Nephron progenitor cell (in vitro differentiated cells): ENCODE measurements at regions not wholly inside any gene's neighbourhood (a gene's known extent, or its start where the extent isn't known, plus 50 kb on each side); places are given as distances from the start of the nearest gene placed in this dataset.
A peak's percentile ranks its signal among the peaks of the same experiment; 100 is the strongest.

Source experiments
- DNase-seq: peaks from one replicate; pipeline ENCODE4 v3.0.0; 2021
- H3K27ac Mint-ChIP-seq: 2 replicates; pipeline ENCODE4 v1.8.0; 2021; ENCODE audit warnings: mild to moderate bottlenecking, moderate library complexity, mixed read lengths
- H3K27me3 Mint-ChIP-seq: 2 replicates; pipeline ENCODE4 v1.8.0; 2021; ENCODE audit warnings: mild to moderate bottlenecking, low read depth, mixed read lengths; ENCODE audit not compliant: poor library complexity
- H3K36me3 Mint-ChIP-seq: 2 replicates; pipeline ENCODE4 v1.8.0; 2021; ENCODE audit warnings: low read depth, mixed read lengths
- H3K4me1 Mint-ChIP-seq: 2 replicates; pipeline ENCODE4 v1.8.0; 2021; ENCODE audit warnings: mixed read lengths
- H3K4me3 Mint-ChIP-seq: 2 replicates; pipeline ENCODE4 v1.8.0; 2021; ENCODE audit warnings: mild to moderate bottlenecking, moderate library complexity, mixed read lengths
- H3K9me3 Mint-ChIP-seq: 2 replicates; pipeline ENCODE4 v1.8.0; 2021; ENCODE audit warnings: mild to moderate bottlenecking, moderate library complexity, mixed read lengths
- TF ChIP-seq, protein P1 (sequence below): fragments of 200-600 bp; sonication (generic); IDR thresholded peaks from 2 replicates; pipeline ENCODE4 v1.5.0; 2021; ENCODE audit warnings: antibody characterized with exemption

GRCh38 chr6:170008294-170008785, 256.9 kb downstream of the ERMARD start:
- Mint-ChIP-seq H3K27me3 (peaks cover 39% of the 10 kb centered on the region), H3K27ac (no peak overlapping the region), H3K9me3 (peaks cover 25% of the 10 kb centered on the region), H3K36me3 (peaks cover 14% of the 10 kb centered on the region), H3K4me1 (peaks cover 41% of the 10 kb centered on the region), H3K4me3 (no peak overlapping the region)
- no peak for DNase-seq
- TF ChIP-seq, protein P1, sequence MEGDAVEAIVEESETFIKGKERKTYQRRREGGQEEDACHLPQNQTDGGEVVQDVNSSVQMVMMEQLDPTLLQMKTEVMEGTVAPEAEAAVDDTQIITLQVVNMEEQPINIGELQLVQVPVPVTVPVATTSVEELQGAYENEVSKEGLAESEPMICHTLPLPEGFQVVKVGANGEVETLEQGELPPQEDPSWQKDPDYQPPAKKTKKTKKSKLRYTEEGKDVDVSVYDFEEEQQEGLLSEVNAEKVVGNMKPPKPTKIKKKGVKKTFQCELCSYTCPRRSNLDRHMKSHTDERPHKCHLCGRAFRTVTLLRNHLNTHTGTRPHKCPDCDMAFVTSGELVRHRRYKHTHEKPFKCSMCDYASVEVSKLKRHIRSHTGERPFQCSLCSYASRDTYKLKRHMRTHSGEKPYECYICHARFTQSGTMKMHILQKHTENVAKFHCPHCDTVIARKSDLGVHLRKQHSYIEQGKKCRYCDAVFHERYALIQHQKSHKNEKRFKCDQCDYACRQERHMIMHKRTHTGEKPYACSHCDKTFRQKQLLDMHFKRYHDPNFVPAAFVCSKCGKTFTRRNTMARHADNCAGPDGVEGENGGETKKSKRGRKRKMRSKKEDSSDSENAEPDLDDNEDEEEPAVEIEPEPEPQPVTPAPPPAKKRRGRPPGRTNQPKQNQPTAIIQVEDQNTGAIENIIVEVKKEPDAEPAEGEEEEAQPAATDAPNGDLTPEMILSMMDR = no peak

- DNase-seq = no peak
- peak overlapping the region; percentile 44 for H3K4me3 Mint-ChIP-seq
- TF ChIP-seq, protein P1 = no peak
- no peak overlapping the region for H3K27ac Mint-ChIP-seq
- peaks cover 17% of the 10 kb centered on the region for H3K36me3 Mint-ChIP-seq
- H3K4me1 Mint-ChIP-seq = peaks cover 41% of the 10 kb centered on the region
- H3K9me3 Mint-ChIP-seq = peaks cover 26% of the 10 kb centered on the region
- H3K27me3 Mint-ChIP-seq = peaks cover 41% of the 10 kb centered on the region
These were observed 256.3 kb downstream of the ERMARD start for GRCh38 chr6:170007468-170008293.

DNA sequence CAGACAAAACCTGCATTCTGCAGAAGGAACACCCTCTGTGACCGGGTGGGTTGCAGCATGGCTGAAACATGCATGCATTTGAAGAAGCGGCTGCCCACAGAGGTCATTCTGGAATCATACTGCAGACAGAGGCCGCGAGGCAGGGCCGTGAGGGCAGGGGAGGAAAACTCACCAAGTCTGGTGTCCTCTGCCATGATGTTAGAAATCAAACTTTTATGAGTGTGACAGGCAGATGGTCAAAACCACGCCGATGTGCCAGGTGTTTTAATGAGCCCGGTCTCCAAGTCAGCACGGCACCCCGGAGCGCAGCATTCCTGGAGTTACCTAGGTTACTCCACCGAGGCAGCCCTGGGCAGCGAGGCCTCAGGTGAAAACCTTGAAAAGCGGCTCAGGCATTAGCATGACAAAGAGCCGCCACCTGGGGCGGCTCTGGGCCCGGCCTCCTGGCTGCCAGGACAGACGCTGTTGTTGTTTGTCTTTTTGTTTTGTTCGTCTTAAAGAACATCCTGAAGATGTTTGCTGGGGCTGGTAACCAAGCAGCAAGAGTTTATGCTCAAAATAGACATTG, 255.6 kb downstream of the ERMARD start:
- TF ChIP-seq, protein P1 = no peak
- peaks cover 37% of the 10 kb centered on the region for H3K27me3 Mint-ChIP-seq
- H3K9me3 Mint-ChIP-seq = peaks cover 33% of the 10 kb centered on the region
- DNase-seq = no peak
- no peak overlapping the region for H3K27ac Mint-ChIP-seq
- peaks cover 41% of the 10 kb centered on the region for H3K4me1 Mint-ChIP-seq
- peak overlapping the region; percentile 44 for H3K4me3 Mint-ChIP-seq
- peaks cover 23% of the 10 kb centered on the region for H3K36me3 Mint-ChIP-seq

DNA sequence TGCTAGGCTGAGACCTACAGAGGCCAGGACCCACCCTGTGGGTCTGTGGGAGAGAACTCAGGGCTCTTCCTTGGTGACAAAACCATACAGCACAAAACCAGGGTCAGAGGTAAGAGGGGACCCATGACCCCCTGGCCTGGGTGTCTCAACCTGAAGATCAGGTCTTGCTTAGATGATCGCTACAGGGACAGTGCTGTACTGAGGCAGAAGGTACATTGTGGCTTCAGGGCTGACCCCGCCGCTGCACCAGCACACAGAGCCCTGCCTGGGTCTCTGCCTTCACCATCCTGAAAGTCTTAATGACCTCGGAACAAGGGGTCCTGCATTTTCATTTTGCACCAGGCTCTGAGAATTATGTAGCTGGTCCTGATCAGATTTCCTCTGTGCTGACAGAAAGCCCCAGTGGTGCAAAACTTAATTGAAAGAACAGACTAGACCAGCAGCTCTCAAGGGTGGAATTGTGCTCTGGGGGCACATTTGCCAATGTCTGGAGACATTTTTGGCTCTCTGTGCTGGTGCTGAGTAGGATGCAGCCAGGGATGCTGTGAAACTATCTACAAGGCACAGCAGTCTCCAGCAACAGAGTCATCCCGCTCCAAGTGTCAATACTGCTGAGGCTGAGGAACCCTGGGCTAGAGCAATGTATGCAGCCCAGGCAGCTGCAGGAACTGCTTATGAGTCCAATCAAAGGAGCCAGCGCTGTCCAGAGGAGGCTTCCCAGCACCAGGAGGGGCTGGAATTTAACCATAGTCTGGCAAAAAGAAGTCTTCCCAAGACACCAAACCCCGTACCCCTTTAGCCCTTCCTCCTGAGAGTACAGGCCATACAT, 254.9 kb downstream of the ERMARD start:
- Mint-ChIP-seq H3K27me3 (peaks cover 33% of the 10 kb centered on the region), H3K36me3 (peaks cover 23% of the 10 kb centered on the region), H3K4me1 (peaks cover 35% of the 10 kb centered on the region), H3K4me3 (no peak overlapping the region), H3K9me3 (peaks cover 40% of the 10 kb centered on the region), H3K27ac (no peak overlapping the region)
- no peak for DNase-seq
- TF ChIP-seq, protein P1 = no peak

DNA sequence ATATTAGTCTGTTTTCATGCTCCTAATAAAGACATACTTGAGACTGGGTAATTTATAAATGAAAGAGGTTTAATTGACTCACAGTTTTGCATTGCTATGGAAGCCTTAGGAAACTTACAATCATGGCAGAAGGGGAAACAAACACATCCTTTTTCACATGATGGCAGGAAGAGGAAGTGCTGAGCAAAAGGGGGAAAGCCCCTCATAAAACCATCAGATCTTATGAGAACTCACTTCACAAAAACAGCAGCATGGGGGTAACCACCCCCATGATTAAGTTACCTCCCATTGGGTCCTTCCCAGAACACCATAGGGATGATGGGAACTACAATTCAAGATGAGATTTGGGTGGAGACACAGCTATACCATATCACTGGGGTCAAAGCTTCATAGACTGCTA, 254.2 kb downstream of the ERMARD start:
- H3K9me3 Mint-ChIP-seq = peaks cover 46% of the 10 kb centered on the region
- DNase-seq = no peak
- TF ChIP-seq, protein P1 = no peak
- H3K27me3 Mint-ChIP-seq = peaks cover 33% of the 10 kb centered on the region
- peaks cover 29% of the 10 kb centered on the region for H3K4me1 Mint-ChIP-seq
- no peak overlapping the region for H3K27ac Mint-ChIP-seq
- no peak overlapping the region for H3K4me3 Mint-ChIP-seq
- peaks cover 23% of the 10 kb centered on the region for H3K36me3 Mint-ChIP-seq
